Stimulated activated memory B cell treated with anti-CD40 and anti-IgM and Interleukin-4, amounts not matched to agents 10 μg/mL and 1 μg/mL and 100 μg/mL, for 72 hours (primary cell): ENCODE measurements at regions not wholly inside any gene's neighbourhood (a gene's known extent, or its start where the extent isn't known, plus 50 kb on each side); places are given as distances from the start of the nearest gene placed in this dataset.

ENCODE experiments used
- ATAC-seq: fragments of 150-1000 bp; cut with Tn5 transposase; 2 replicates; pipeline ENCODE4 v1.10.0; 2021
- H3K27ac Mint-ChIP-seq: one replicate; pipeline ENCODE4 v1.8.0; 2022; ENCODE audit warnings: mild to moderate bottlenecking, mixed read lengths
- H3K27me3 Mint-ChIP-seq: one replicate; pipeline ENCODE4 v1.8.0; 2022; ENCODE audit warnings: mixed read lengths
- H3K36me3 Mint-ChIP-seq: one replicate; pipeline ENCODE4 v1.8.0; 2022; ENCODE audit warnings: mixed read lengths
- H3K4me1 Mint-ChIP-seq: one replicate; pipeline ENCODE4 v1.8.0; 2022; ENCODE audit warnings: mixed read lengths
- H3K4me3 Mint-ChIP-seq: one replicate; pipeline ENCODE4 v1.8.0; 2022; ENCODE audit warnings: mild to moderate bottlenecking, moderate library complexity, mixed read lengths
- H3K9me3 Mint-ChIP-seq: one replicate; pipeline ENCODE4 v1.8.0; 2022; ENCODE audit warnings: mixed read lengths

DNA sequence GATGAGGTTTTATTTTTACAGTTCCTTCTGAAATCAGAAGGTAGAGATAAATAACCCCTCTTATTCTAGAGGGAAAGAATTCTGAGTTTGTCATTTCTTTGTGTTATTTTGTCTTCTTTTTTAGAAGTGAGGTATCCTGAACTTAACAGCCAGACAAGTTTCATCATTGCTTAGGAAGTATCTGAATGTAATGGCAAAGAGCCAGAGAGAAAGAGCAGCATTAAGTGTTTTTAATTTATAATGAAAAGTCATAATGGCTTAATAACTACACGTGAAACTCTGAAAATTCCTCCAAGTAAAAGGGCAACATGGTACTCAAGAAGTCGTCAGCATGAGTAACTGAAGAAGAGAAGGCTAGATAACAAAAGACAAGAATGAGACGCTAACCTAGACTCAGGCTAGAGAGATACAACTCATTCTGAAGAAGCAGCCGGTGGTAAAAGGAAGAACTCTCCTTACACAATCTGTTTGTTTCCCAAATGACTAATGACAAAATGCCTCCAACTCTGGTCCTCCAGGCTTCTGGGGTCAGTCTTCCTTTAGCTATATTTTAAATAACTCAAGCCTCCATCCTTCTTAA lies 116.2 kb upstream of the NECTIN3 start:
- H3K4me3 Mint-ChIP-seq: no peak overlapping the region
- peaks cover 5% of the 10 kb centered on the region for H3K9me3 Mint-ChIP-seq
- no peaks in the 10 kb centered on the region for H3K4me1 Mint-ChIP-seq
- H3K36me3 Mint-ChIP-seq: no peaks in the 10 kb centered on the region
- ATAC-seq: no peak
- no peaks in the 10 kb centered on the region for H3K27me3 Mint-ChIP-seq
- H3K27ac Mint-ChIP-seq: no peak overlapping the region

DNA sequence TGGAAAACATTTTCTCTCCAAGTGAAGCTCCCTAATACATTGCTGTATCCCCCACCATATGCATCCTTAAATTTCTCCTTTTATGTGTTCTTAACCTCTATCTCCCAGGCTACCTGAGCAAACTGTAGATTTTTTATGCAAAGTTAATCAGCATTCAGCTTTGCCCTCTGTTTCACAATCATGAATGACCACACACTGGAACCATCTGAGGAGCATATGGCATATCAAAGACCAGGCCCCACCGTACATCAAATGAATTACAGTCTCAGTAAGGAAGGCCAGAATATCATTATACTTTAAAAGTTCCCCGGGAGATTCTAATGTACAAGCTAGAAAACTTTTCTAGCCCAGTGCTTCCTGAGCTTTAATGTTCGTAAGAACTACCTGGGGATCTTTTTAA lies 115.5 kb upstream of the NECTIN3 start:
- H3K27me3 Mint-ChIP-seq: no peaks in the 10 kb centered on the region
- H3K36me3 Mint-ChIP-seq: no peaks in the 10 kb centered on the region
- H3K27ac Mint-ChIP-seq: no peak overlapping the region
- no peak for ATAC-seq
- H3K9me3 Mint-ChIP-seq: peaks cover 5% of the 10 kb centered on the region
- no peaks in the 10 kb centered on the region for H3K4me1 Mint-ChIP-seq
- no peak overlapping the region for H3K4me3 Mint-ChIP-seq

GRCh38 chr3:110957247-110958025 lies 114.2 kb upstream of the NECTIN3 start:
- Mint-ChIP-seq H3K4me3 (no peak overlapping the region), H3K9me3 (peaks cover 7% of the 10 kb centered on the region), H3K36me3 (no peaks in the 10 kb centered on the region), H3K27me3 (no peaks in the 10 kb centered on the region), H3K27ac (no peak overlapping the region), H3K4me1 (no peaks in the 10 kb centered on the region)
- no peak for ATAC-seq

DNA sequence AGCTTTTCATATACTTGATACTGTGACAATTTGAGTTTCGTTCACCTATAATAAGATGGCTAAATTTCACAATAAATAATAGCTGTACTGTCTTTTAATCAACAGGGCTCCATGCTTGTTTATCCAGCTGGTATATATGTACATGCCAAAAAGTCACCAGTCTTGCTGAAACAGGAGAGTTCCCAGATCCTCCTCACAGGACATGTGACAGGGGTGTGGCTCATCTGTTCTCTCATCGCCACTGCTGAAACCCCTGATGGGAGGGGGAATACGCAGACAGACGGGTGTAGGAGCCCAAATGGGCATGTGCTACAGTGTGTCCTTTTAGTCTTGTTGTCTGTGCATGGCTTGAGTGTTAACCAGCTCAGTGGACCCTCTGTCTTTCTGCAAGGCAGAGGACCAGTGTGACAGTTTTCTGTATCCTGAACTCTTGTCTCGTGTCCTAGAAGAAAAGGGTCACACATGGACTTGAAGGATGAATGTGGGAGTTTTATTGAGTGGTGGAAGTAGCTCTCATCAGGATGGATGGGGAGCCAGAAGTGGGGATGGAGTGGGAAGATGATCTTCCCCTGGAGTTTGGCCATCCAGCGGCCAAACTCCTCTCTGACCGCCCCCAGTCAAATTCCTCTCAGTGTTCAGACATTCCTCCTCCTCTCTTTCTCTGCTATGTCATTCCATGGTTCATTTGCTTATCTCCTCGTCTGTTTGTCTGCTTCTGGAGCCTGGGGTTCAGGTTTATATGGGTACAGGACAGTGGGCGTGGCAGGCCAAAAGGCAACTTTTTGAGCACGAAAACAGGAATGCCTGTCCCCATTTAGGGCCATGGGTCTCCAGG lies 113.1 kb upstream of the NECTIN3 start:
- Mint-ChIP-seq H3K4me3 (no peak overlapping the region), H3K27ac (no peak overlapping the region), H3K27me3 (no peaks in the 10 kb centered on the region), H3K9me3 (peaks cover 7% of the 10 kb centered on the region), H3K4me1 (no peaks in the 10 kb centered on the region), H3K36me3 (no peaks in the 10 kb centered on the region)
- ATAC-seq: no peak

GRCh38 chr3:110965976-110966375 lies 105.6 kb upstream of the NECTIN3 start:
- no peaks in the 10 kb centered on the region for H3K36me3 Mint-ChIP-seq
- no peak for ATAC-seq
- no peak overlapping the region for H3K4me3 Mint-ChIP-seq
- H3K27ac Mint-ChIP-seq: no peak overlapping the region
- peaks cover 14% of the 10 kb centered on the region for H3K9me3 Mint-ChIP-seq
- H3K4me1 Mint-ChIP-seq: no peaks in the 10 kb centered on the region
- no peaks in the 10 kb centered on the region for H3K27me3 Mint-ChIP-seq

GRCh38 chr3:110966966-110967663 lies 104.5 kb upstream of the NECTIN3 start:
- Mint-ChIP-seq H3K4me1 (no peaks in the 10 kb centered on the region), H3K36me3 (no peaks in the 10 kb centered on the region), H3K4me3 (no peak overlapping the region), H3K9me3 (peaks cover 11% of the 10 kb centered on the region), H3K27me3 (no peaks in the 10 kb centered on the region), H3K27ac (no peak overlapping the region)
- ATAC-seq: no peak

GRCh38 chr3:110968076-110968475 lies 103.5 kb upstream of the NECTIN3 start:
- no peak for ATAC-seq
- Mint-ChIP-seq H3K4me3 (no peak overlapping the region), H3K36me3 (no peaks in the 10 kb centered on the region), H3K4me1 (no peaks in the 10 kb centered on the region), H3K27ac (no peak overlapping the region), H3K27me3 (no peaks in the 10 kb centered on the region), H3K9me3 (peaks cover 11% of the 10 kb centered on the region)

DNA sequence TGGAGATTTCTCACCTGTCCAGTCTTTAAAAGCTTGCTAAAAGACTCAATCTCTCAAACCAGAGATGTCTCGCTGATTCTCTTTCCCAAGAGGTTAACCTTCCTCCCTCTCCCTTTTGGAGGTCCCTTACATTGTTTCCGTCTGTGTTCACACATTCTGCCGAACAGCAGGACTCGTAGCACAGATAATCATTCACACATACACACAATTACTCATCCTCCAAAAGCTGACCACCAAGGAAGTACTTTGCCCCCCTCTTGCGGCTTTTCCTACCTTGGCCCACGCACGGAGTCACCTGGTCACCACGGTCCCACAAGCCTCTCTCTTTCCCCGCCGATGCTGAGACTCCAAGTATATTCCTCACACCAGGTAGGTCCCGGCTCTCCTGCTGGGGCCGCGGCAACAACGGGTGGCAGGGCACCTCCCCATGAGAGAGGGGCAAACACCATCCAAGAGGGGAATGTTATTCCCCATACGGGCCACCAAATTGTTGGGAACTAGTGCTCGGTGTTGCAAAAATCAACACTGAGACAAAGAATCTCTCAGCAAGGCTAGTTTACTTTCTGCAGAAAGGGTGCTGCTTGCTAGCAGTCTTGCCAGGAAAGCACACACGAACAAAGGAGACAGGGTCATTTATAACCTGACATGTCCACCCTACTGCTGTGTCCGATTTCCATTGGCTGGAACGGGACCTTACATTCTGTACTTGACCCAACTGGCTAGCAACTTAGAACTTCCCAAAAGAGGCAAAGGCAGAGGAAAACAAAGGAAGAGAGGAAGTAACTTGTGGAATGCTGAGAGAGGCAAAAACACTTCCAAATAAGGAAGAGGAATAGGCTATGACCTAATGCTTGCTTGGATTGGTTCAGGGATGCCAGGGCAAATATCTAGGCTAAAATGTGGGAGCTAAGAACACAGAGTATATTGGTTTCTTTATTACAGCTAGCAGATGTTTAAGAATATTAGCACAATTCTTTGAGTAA lies 102.1 kb upstream of the NECTIN3 start:
- Mint-ChIP-seq H3K27me3 (no peaks in the 10 kb centered on the region), H3K36me3 (no peaks in the 10 kb centered on the region), H3K27ac (no peak overlapping the region), H3K9me3 (peaks cover 6% of the 10 kb centered on the region), H3K4me1 (no peaks in the 10 kb centered on the region), H3K4me3 (no peak overlapping the region)
- ATAC-seq: no peak

GRCh38 chr3:110971010-110971601 lies 100.5 kb upstream of the NECTIN3 start:
- Mint-ChIP-seq H3K9me3 (peaks cover 5% of the 10 kb centered on the region), H3K27me3 (no peaks in the 10 kb centered on the region), H3K4me3 (no peak overlapping the region), H3K4me1 (no peaks in the 10 kb centered on the region), H3K36me3 (no peaks in the 10 kb centered on the region), H3K27ac (no peak overlapping the region)
- no peak for ATAC-seq

DNA sequence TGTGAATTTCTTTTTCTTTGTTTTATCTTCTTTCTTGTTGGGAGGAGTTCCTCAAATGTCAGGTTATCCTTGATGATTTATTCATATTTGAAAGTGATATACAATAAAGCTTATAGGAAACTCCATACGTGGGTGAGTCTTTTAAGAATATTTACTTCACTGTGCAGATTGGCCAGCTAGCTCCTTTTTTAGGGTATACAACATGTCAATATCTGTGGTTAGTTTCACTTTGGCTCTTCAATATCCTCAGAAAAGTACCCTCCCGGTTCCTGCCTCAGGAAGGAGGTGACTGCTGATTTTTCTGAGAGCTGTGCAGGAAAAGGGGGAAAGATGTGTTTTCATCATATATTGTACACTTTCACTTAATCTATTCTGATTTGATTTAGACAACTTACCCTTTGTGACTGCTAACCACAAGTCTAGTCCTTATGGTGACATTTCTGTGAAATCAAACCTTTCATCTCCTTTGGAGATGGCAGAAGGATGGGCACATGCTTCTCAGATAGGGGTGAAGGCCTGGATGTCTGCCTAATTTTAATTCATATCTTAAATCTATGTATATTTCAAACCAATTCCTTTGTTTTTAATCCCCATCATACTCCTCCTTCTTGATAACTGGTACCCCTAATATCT lies 98.2 kb upstream of the NECTIN3 start:
- no peak for ATAC-seq
- Mint-ChIP-seq H3K4me3 (no peak overlapping the region), H3K4me1 (no peaks in the 10 kb centered on the region), H3K36me3 (no peaks in the 10 kb centered on the region), H3K27ac (no peak overlapping the region), H3K9me3 (peaks cover 5% of the 10 kb centered on the region), H3K27me3 (no peaks in the 10 kb centered on the region)

- no peak for ATAC-seq
- H3K4me1 Mint-ChIP-seq: no peaks in the 10 kb centered on the region
Observed at GRCh38 chr3:110974902-110975301, 96.7 kb upstream of the NECTIN3 start.

DNA sequence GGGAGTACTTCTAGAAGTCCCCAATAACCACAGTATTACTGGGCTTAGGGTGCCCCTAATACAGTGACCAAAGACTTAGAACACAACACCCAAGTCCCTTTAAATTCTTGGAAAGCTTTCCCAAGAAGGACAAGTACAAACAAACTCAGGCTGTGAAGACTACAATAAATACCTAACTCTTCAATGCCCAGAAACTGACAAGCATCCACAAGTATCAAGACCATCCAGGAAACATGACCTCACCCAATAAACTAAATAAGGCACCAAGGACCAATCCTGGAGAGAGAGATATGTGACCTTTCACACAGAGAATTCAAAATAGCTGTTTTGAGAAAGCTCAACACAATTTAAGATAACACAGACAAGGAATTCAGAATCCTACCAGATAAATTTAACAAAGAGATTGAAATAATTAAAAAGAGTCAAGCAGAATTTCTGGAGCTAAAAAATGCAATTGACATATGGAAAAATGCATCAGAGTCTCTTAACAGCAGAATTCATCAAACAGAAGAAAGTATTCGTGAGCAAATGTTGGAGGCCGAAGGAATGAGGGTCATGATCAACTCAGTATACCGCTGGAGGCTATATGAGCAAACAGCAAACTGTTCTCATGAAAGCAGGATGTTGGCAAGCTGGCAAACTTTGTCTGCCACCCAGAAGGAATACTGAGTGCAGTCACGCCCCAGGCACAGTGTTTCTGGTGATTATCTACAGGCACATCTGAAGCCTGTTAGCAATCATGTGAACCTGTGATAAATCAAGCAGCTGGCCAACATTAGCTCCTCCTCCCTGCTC lies 87.0 kb upstream of the NECTIN3 start:
- ATAC-seq: no peak
- Mint-ChIP-seq H3K4me1 (no peaks in the 10 kb centered on the region), H3K27ac (no peak overlapping the region), H3K36me3 (no peaks in the 10 kb centered on the region), H3K4me3 (no peak overlapping the region), H3K27me3 (no peaks in the 10 kb centered on the region), H3K9me3 (peaks cover 8% of the 10 kb centered on the region)

More at GRCh38 chr3:110974902-110975301, 96.7 kb upstream of the NECTIN3 start:
- Mint-ChIP-seq H3K27ac (no peak overlapping the region), H3K27me3 (no peaks in the 10 kb centered on the region), H3K4me3 (no peak overlapping the region), H3K9me3 (no peaks in the 10 kb centered on the region), H3K36me3 (no peaks in the 10 kb centered on the region)

- Mint-ChIP-seq H3K27me3 (no peaks in the 10 kb centered on the region), H3K36me3 (no peaks in the 10 kb centered on the region), H3K27ac (no peak overlapping the region), H3K9me3 (peaks cover 15% of the 10 kb centered on the region), H3K4me3 (no peak overlapping the region), H3K4me1 (no peaks in the 10 kb centered on the region)
- no peak for ATAC-seq
Observed at GRCh38 chr3:110989446-110989845, 82.2 kb upstream of the NECTIN3 start.
